Cerebellar cortex (tissue), 1 donor: ENCODE measurements at regions not wholly inside any gene's neighbourhood (a gene's known extent, or its start where the extent isn't known, plus 50 kb on each side); places are given as distances from the start of the nearest gene placed in this dataset.
A peak's percentile ranks its signal among the peaks of the same experiment; 100 is the strongest.

Experiments
- DNase-seq: peaks from one replicate; pipeline ENCODE4 v3.0.0-alpha.2; 2015; ENCODE audit warnings: low spot score

GRCh38 chr10:120702032-120702431 lies 149.1 kb upstream of the WDR11 start:
- DNase-seq = no peak

- DNase-seq = no peak
Measured at GRCh38 chr10:120705309-120705708, 145.9 kb upstream of the WDR11 start.

- DNase-seq = no peak
Measured at GRCh38 chr10:120710076-120710475, 141.1 kb upstream of the WDR11 start.

GRCh38 chr10:120711860-120712259 lies 139.3 kb upstream of the WDR11 start:
- no peak for DNase-seq

GRCh38 chr10:120713573-120714205 lies 137.5 kb upstream of the WDR11 start:
- no peak for DNase-seq

GRCh38 chr10:120715171-120715570 lies 136.0 kb upstream of the WDR11 start:
- no peak for DNase-seq

- no peak for DNase-seq
Measured at GRCh38 chr10:120719333-120719732, 131.8 kb upstream of the WDR11 start.

- DNase-seq = no peak
Measured at GRCh38 chr10:120727001-120727400, 124.2 kb upstream of the WDR11 start.

- DNase-seq = no peak
Measured at GRCh38 chr10:120729547-120729946, 121.6 kb upstream of the WDR11 start.

GRCh38 chr10:120732067-120732466 lies 119.1 kb upstream of the WDR11 start:
- DNase-seq = no peak

- peak; percentile 15 for DNase-seq
Measured at GRCh38 chr10:120732643-120733313, 118.4 kb upstream of the WDR11 start.

- no peak for DNase-seq
Measured at GRCh38 chr10:120734483-120735078, 116.6 kb upstream of the WDR11 start.

GRCh38 chr10:120735315-120735714 lies 115.8 kb upstream of the WDR11 start:
- no peak for DNase-seq

- peak; percentile 60 for DNase-seq
Measured at GRCh38 chr10:120735773-120736371, 115.3 kb upstream of the WDR11 start.

GRCh38 chr10:120736377-120736776 lies 114.8 kb upstream of the WDR11 start:
- DNase-seq = no peak

GRCh38 chr10:120738658-120739057 lies 112.5 kb upstream of the WDR11 start:
- no peak for DNase-seq

- DNase-seq = no peak
Measured at GRCh38 chr10:120741396-120741795, 109.8 kb upstream of the WDR11 start.

GRCh38 chr10:120742373-120742772 lies 108.8 kb upstream of the WDR11 start:
- no peak for DNase-seq

GRCh38 chr10:120744040-120744439 lies 107.1 kb upstream of the WDR11 start:
- DNase-seq = no peak

- DNase-seq = no peak
Measured at GRCh38 chr10:120746001-120746777, 105.0 kb upstream of the WDR11 start.

- no peak for DNase-seq
Measured at GRCh38 chr10:120748519-120748918, 102.6 kb upstream of the WDR11 start.

- no peak for DNase-seq
Measured at GRCh38 chr10:120749072-120749471, 102.1 kb upstream of the WDR11 start.
